Trophoblast cell (in vitro differentiated cells and primary cell): ENCODE measurements at regions not wholly inside any gene's neighbourhood (a gene's known extent, or its start where the extent isn't known, plus 50 kb on each side); places are given as distances from the start of the nearest gene placed in this dataset.
"Not testable (repeated sequence)": the region's sequence is repeated elsewhere in the genome, so short reads cannot be mapped to it uniquely, and the experiment has no call there.

Source experiments
- DNase-seq, 2 donors: peaks; one replicate each; pipeline ENCODE4 v3.0.0-alpha.2; 2016
- H2AFZ ChIP-seq: 2 replicates; pipeline ENCODE4 v1.6.1; 2013; ENCODE audit warnings: low read length, moderate library complexity, mild to moderate bottlenecking; ENCODE audit not compliant: insufficient read depth, poor library complexity
- H2AK5ac ChIP-seq: 2 replicates; pipeline ENCODE4 v1.6.1; 2013; ENCODE audit warnings: mild to moderate bottlenecking, low read length
- H2BK120ac ChIP-seq: 2 replicates; pipeline ENCODE4 v1.6.1; 2013; ENCODE audit warnings: low read length, mild to moderate bottlenecking, moderate library complexity; ENCODE audit not compliant: insufficient read depth, poor library complexity
- H2BK12ac ChIP-seq: 2 replicates; pipeline ENCODE4 v1.6.1; 2013; ENCODE audit warnings: mild to moderate bottlenecking, low read length, moderate library complexity
- H2BK5ac ChIP-seq: 2 replicates; pipeline ENCODE4 v1.6.1; 2013; ENCODE audit warnings: low read length, low read depth, moderate library complexity, mild to moderate bottlenecking; ENCODE audit not compliant: poor library complexity
- H3K14ac ChIP-seq: 2 replicates; pipeline ENCODE4 v1.6.1; 2013; ENCODE audit warnings: mild to moderate bottlenecking, low read length
- H3K18ac ChIP-seq: 2 replicates; pipeline ENCODE4 v1.6.1; 2013; ENCODE audit warnings: mild to moderate bottlenecking, low read length
- H3K23ac ChIP-seq: 2 replicates; pipeline ENCODE4 v1.6.1; 2013; ENCODE audit warnings: low read length
- H3K27ac ChIP-seq: 2 replicates; pipeline ENCODE4 v1.5.1; 2013; ENCODE audit warnings: low read depth, mild to moderate bottlenecking, inconsistent platforms, low read length, moderate library complexity
- H3K27me3 ChIP-seq: 2 replicates; pipeline ENCODE4 v1.6.1; 2013; ENCODE audit warnings: inconsistent platforms, mild to moderate bottlenecking, low read length, moderate library complexity; ENCODE audit not compliant: insufficient read depth
- H3K36me3 ChIP-seq, 2 experiments: 1 replicate in 1 of 2; 2 replicates in 1 of 2; pipeline ENCODE4 v1.6.1; 2013; ENCODE audit warnings: low read length in 2 of 2, mild to moderate bottlenecking in 2 of 2, moderate library complexity in 1 of 2; ENCODE audit not compliant: insufficient read depth in 2 of 2, control insufficient read depth in 1 of 2
- H3K4ac ChIP-seq: 2 replicates; pipeline ENCODE4 v1.6.1; 2013; ENCODE audit warnings: low read depth, mild to moderate bottlenecking, low read length, moderate library complexity
- H3K4me1 ChIP-seq, 2 experiments: 1 replicate in 1 of 2; 2 replicates in 1 of 2; pipeline ENCODE4 v1.6.1; 2013; ENCODE audit warnings: low read length in 2 of 2, mild to moderate bottlenecking in 2 of 2, moderate library complexity in 1 of 2; ENCODE audit not compliant: insufficient read depth in 2 of 2, control insufficient read depth in 1 of 2
- H3K4me2 ChIP-seq: 2 replicates; pipeline ENCODE4 v1.6.1; 2013; ENCODE audit warnings: inconsistent platforms, mild to moderate bottlenecking, low read length, moderate library complexity
- H3K4me3 ChIP-seq: 2 replicates; pipeline ENCODE4 v1.5.1; 2013; ENCODE audit warnings: mild to moderate bottlenecking, low read depth, low read length, inconsistent platforms
- H3K79me1 ChIP-seq: one replicate; pipeline ENCODE4 v1.6.1; 2013; ENCODE audit warnings: low read length
- H3K79me2 ChIP-seq: 2 replicates; pipeline ENCODE4 v1.6.1; 2013; ENCODE audit warnings: low read length, mild to moderate bottlenecking; ENCODE audit not compliant: control insufficient read depth, insufficient read depth, poor library complexity
- H3K9ac ChIP-seq: 2 replicates; pipeline ENCODE4 v1.6.1; 2013; ENCODE audit warnings: mild to moderate bottlenecking, low read length
- H3K9me3 ChIP-seq: 2 replicates; pipeline ENCODE4 v1.6.1; 2013; ENCODE audit warnings: low read depth, mild to moderate bottlenecking, control low read depth, inconsistent platforms, low read length; ENCODE audit not compliant: insufficient read depth
- H4K12ac ChIP-seq: 2 replicates; pipeline ENCODE4 v1.6.1; 2013; ENCODE audit warnings: low read depth, mild to moderate bottlenecking, low read length, moderate library complexity
- H4K8ac ChIP-seq: 2 replicates; pipeline ENCODE4 v1.6.1; 2013; ENCODE audit warnings: low read depth, mild to moderate bottlenecking, low read length, moderate library complexity
- H4K91ac ChIP-seq: one replicate; pipeline ENCODE4 v1.6.1; 2013; ENCODE audit warnings: low read depth, mild to moderate bottlenecking, low read length, moderate library complexity
- WGBS: extraction: QIAGEN DNeasy Blood & Tissue Kit; methylation state at CpG from one replicate; pipeline ENCODE4 v1.1.7; 2013; ENCODE audit warnings: missing lambda C conversion rate; ENCODE audit not compliant: insufficient read length, insufficient coverage; ENCODE audit errors: extremely low coverage; 5-methylcytosine and 5-hydroxymethylcytosine counted together

- Histone ChIP-seq H3K9me3 (peaks cover 3% of the 10 kb centered on the region), H2BK12ac (no peak overlapping the region), H3K27ac (no peak overlapping the region), H3K36me3 (no peaks in the 10 kb centered on the region), H3K18ac (no peak overlapping the region), H2AK5ac (no peak overlapping the region), H4K8ac (no peak overlapping the region), H3K4me3 (no peak overlapping the region), H3K79me1 (no peaks in the 10 kb centered on the region), H3K4me1 (no peaks in the 10 kb centered on the region), H3K79me2 (no peaks in the 10 kb centered on the region), H3K14ac (no peak overlapping the region), H3K9ac (no peak overlapping the region), H4K12ac (no peak overlapping the region), H3K27me3 (no peaks in the 10 kb centered on the region), H2BK5ac (no peak overlapping the region), H4K91ac (no peak overlapping the region), H3K23ac (no peak overlapping the region), H3K4me2 (no peak overlapping the region), H2BK120ac (no peak overlapping the region), H2AFZ (no peak overlapping the region), H3K4ac (no peak overlapping the region)
- no CpG with 5 or more reads among the region's 3 CpGs for WGBS
- DNase-seq = peak in 1 of 2 donors; percentile 57
Measured at GRCh38 chr3:181326637-181327223, 337.2 kb upstream of the DNAJC19 start.

- H2BK12ac ChIP-seq, H3K36me3 ChIP-seq, H4K91ac ChIP-seq, H3K4me1 ChIP-seq, H3K23ac ChIP-seq, H2AK5ac ChIP-seq, H3K18ac ChIP-seq, H3K4me3 ChIP-seq, H3K9me3 ChIP-seq, H3K4me2 ChIP-seq, H2AFZ ChIP-seq, H3K4ac ChIP-seq, H4K8ac ChIP-seq, H3K14ac ChIP-seq, H3K27me3 ChIP-seq, H3K9ac ChIP-seq, H2BK5ac ChIP-seq, H3K79me1 ChIP-seq, H3K79me2 ChIP-seq, H3K27ac ChIP-seq, DNase-seq, H2BK120ac ChIP-seq, H4K12ac ChIP-seq: not testable (repeated sequence)
- WGBS = no CpG with 5 or more reads among the region's 5 CpGs
Measured at GRCh38 chr3:181324516-181324915, 335.0 kb upstream of the DNAJC19 start.

- Histone ChIP-seq H3K79me2 (no peaks in the 10 kb centered on the region), H3K27ac (no peak overlapping the region), H4K91ac (no peak overlapping the region), H3K36me3 (no peaks in the 10 kb centered on the region), H3K14ac (no peak overlapping the region), H3K27me3 (no peaks in the 10 kb centered on the region), H2BK12ac (no peak overlapping the region), H3K4me2 (no peak overlapping the region), H2AK5ac (no peak overlapping the region), H4K12ac (no peak overlapping the region), H4K8ac (no peak overlapping the region), H2BK120ac (no peak overlapping the region), H3K4ac (no peak overlapping the region), H3K79me1 (no peaks in the 10 kb centered on the region), H3K18ac (no peak overlapping the region), H3K4me3 (no peak overlapping the region), H2BK5ac (no peak overlapping the region), H3K23ac (no peak overlapping the region), H3K9me3 (no peaks in the 10 kb centered on the region), H2AFZ (no peak overlapping the region), H3K4me1 (no peaks in the 10 kb centered on the region), H3K9ac (no peak overlapping the region)
- no peak for DNase-seq
Measured at GRCh38 chr3:181318321-181318720, 328.8 kb upstream of the DNAJC19 start.

- Histone ChIP-seq H3K36me3 (no peaks in the 10 kb centered on the region), H2BK120ac (no peak overlapping the region), H3K27ac (no peak overlapping the region), H3K79me1 (no peaks in the 10 kb centered on the region), H3K4me1 (no peaks in the 10 kb centered on the region), H3K14ac (no peak overlapping the region), H3K9ac (no peak overlapping the region), H2AK5ac (no peak overlapping the region), H4K12ac (no peak overlapping the region), H3K4me2 (no peak overlapping the region), H3K4me3 (no peak overlapping the region), H3K9me3 (no peaks in the 10 kb centered on the region), H4K8ac (no peak overlapping the region), H3K79me2 (no peaks in the 10 kb centered on the region), H2BK5ac (no peak overlapping the region), H2AFZ (no peak overlapping the region), H3K18ac (no peak overlapping the region), H4K91ac (no peak overlapping the region), H2BK12ac (no peak overlapping the region), H3K27me3 (no peaks in the 10 kb centered on the region), H3K4ac (no peak overlapping the region), H3K23ac (no peak overlapping the region)
- no peak for DNase-seq
- WGBS = no CpG with 5 or more reads among the region's 3 CpGs
Measured at GRCh38 chr3:181317508-181317907, 328.0 kb upstream of the DNAJC19 start.
